GM19043 (cell line): ENCODE measurements at regions not wholly inside any gene's neighbourhood (a gene's known extent, or its start where the extent isn't known, plus 50 kb on each side); places are given as distances from the start of the nearest gene placed in this dataset.
"Not testable (repeated sequence)": the region's sequence is repeated elsewhere in the genome, so short reads cannot be mapped to it uniquely, and the experiment has no call there.

ENCODE experiments used
- ATAC-seq: cut with Tn5 transposase; IDR thresholded peaks from one replicate; pipeline ENCODE4 v1.9.1; 2021; ENCODE audit warnings: low read depth; ENCODE audit not compliant: unreplicated experiment

DNA sequence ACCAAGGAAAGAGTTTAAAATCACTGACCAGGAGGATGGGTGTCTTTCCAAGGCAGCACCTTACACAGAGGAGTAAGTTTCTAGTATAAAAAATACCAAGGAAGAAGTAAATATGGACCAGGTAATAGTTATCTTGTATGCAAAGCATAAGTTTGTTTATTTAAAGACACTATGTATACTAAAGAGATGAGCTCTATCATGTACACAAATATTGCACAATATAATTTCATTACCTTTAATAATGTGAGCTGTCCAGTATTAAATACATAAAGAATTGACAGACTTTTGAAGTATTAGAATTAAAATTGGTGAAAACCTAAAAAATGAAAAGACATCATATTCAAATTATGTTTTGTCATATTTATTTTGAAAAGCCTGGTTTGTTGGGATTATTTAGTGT is 322.0 kb upstream of the MIR17HG start:
- ATAC-seq: no peak

DNA sequence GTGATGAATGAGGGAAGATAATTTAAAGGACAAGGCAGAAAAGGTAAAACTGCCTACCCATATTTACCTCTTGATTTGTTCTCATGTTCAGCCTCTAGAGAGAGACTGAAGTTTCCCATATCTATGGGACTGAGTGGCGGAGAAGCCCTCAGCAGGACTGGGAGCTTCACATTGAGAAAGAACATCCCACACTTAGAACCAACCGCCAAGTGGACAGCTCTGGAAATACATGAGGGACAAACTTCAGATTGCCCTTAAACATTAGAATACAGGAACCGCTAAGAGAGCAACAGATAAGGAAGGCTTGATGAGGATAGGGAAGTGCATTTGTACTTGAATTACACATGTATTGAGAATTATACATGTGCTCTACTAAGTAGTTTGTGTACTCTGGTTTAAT is 316.0 kb upstream of the MIR17HG start:
- no peak for ATAC-seq

- no peak for ATAC-seq
These were observed 315.4 kb upstream of the MIR17HG start for GRCh38 chr13:91032104-91032503.

DNA sequence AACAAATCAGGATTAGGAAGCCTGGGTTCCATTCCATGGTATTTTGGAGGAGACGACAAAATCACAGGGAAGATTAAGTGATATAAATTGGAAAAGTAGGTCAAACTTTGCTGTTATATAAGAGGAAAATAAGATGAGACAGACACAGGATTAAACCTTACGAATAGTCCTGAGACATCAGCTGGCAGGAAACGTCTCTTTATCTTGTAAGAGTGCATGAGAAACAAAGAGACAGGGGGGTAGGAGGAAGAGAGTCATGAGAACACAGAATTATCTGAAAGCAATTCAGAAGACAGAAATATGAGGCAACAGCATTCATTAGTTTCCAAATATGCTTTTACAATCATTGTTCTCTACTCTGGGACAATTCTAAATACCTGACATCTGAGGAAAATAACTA is 310.6 kb upstream of the MIR17HG start:
- no peak for ATAC-seq

GRCh38 chr13:91042870-91043269 is 304.6 kb upstream of the MIR17HG start:
- no peak for ATAC-seq

DNA sequence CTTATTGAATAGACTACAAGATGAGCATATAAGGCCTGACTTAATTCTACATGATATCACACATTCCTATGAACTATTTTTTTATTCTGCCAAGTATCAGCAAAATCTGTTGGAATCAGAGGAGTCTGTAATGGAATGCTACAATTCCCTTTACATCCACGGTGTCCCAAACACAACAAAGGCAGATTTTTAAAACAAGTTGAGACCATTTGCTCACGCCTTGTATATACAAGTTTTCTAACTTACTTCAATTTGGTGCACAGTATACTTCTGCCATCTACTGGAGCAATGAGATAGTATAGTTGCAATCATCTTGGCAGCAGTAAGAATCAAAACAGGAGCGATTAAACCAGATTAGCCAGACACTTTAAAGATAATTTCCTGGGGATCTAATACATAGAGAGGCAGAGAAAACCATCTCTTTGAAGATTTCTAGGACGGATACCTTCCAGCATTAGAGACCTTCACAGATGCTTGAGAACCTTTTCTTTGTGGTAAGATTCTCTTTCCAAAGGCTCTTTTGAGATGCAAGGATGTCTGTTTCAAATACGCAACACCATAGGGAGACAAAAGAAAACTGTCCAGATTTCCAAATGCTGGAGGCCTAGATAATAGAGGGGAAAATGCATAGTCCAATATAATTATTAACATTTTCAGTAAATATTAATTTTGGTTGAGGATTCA is 302.0 kb upstream of the MIR17HG start:
- no peak for ATAC-seq

DNA sequence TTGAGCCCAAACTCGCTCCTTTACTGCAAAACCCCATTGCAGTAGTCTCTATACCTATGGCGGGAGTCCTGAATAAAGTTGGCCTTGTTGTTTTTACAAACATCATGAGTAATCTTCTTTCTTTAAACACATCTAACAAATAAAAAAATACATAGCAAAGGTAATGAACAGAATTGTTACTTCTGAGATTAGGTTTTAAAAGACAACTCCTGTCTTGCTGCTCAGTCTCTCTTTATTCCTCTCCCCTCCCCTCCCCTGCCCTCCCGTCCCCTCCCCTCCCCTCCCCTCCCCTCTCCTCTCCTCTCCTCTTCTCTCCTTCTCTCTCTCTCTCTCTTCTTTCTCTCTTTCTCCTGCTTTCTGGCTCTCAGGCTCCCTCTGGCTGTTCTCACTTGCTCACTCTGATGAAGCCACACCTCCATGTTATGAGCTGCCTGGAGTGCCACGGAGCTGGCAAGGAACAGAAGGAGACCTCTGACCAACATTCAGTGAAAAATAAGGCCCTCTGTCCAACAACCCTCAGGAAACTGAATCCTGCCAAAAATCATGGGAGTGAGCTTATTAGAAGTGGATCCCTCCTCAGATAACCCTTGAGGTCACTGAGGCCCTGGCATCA is 300.7 kb upstream of the MIR17HG start:
- no peak for ATAC-seq

DNA sequence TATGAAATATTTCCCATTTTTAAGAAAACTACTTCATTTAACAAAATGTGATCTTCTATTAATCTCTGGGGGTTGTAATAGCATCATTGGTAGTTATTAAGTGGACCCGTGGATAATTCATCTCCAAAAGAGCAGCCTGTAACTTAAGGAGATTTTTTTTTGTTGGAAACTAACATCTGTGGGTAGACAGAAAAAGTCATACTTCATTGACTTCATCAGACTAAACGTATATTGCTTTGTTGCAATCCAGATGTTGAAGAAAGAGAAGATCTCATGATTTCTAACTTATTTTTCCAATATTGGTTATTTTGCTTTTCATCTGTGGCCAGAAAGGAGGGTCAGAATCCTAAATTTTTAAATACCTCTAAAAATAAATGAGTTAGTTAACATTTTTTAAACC is 296.5 kb upstream of the MIR17HG start:
- no peak for ATAC-seq

GRCh38 chr13:91052876-91053275 is 294.6 kb upstream of the MIR17HG start:
- ATAC-seq: no peak

- ATAC-seq: no peak
These were observed 294.0 kb upstream of the MIR17HG start for GRCh38 chr13:91053318-91054065.

DNA sequence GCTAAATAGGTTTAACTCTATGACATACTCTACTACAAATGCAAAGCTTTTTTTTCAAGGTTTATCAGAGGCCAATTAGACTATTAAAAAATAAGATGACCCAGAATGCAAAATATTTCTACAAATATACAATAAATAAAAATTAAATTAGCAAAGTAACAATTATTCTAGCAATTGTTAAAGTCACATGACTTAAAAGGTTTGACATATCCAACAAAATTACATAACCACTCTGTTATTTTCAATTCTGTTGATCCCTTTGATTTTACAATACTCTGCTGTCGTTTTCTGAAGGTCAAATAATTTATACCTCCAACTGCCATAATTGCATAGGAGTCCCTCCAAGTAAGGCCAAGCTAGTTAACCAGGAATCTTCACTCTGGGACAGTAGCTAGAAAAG is 292.6 kb upstream of the MIR17HG start:
- no peak for ATAC-seq

DNA sequence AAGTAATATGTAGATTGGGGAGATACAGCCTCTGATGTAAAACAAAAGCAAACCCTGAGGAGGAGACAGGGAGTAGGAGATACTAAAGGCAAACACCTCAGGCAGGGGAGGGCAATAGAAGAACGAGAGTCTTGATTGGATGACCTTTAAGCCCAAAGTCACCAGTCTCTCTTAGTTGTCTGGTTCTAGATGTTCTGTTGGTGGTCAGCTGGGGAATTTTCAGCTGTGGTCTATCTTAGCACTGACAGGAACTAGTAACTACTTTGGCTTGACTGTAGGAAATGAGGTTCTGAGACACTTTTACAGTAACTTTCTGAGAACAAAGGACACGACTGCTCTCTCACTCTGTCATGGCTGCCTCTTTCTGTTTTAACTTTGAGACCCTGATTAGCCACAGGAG is 290.7 kb upstream of the MIR17HG start:
- no peak for ATAC-seq

DNA sequence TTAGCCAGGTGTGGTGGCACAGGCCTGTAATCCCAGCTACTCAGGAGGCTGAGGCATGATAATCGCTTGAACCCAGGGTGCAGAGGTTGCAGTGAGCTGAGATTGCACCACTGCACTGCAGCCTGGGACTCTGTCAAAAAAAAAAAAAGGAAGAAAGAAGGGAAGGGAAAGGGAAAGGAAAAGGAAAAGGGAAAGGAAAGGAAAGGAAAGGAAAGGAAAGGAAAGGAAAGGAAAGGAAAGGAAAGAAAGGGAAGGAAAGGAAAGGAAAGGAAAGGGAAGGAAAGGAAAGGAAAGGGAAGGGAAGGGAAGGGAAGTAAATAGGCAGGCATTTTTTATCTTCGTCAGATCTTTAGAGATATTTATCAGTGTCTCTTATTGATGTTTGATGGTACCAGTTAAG is 290.0 kb upstream of the MIR17HG start:
- not testable (repeated sequence) for ATAC-seq

- ATAC-seq: no peak
These were observed 289.4 kb upstream of the MIR17HG start for GRCh38 chr13:91058066-91058465.

- no peak for ATAC-seq
These were observed 288.6 kb upstream of the MIR17HG start for GRCh38 chr13:91058919-91059318.

DNA sequence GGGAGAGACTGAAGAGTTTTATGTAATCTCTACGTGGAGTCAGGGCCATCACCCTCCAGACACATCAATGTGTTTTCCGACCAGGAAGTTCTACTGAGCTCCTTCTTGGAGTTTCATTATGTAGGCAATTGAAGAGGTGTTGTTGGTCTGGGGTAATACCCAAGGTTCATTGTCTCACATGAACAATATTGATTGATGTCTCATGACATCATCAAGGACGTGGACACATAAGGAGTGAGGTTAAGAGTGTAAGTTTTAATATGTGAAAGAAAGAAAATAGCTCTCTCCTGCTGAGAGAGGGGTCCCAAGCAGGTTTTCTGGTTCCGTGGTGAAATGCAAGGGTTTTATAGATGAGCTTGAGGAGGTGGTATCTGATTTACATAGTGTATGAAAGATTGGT is 280.7 kb upstream of the MIR17HG start:
- ATAC-seq: no peak

- no peak for ATAC-seq
These were observed 275.0 kb upstream of the MIR17HG start for GRCh38 chr13:91072486-91072885.

DNA sequence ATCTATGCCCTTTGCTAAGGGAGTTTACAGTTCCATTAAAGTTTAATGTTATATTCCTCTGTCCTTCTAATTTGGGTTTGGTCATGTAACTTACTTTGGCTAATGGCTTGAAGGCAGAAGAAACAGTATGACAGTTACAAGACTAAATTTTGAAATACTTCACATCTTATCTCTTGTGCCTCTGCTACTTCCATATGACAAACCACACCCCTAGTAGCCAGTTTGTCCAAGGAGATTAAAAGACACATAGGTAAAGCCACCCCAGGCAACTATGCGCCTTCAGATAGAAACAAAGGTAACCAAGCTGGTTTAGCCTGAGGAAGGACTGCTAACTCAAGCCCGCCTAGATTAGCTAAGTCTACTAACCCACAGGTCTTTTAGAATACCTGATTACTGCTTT is 273.4 kb upstream of the MIR17HG start:
- ATAC-seq: no peak

- no peak for ATAC-seq
These were observed 270.7 kb upstream of the MIR17HG start for GRCh38 chr13:91076830-91077229.

DNA sequence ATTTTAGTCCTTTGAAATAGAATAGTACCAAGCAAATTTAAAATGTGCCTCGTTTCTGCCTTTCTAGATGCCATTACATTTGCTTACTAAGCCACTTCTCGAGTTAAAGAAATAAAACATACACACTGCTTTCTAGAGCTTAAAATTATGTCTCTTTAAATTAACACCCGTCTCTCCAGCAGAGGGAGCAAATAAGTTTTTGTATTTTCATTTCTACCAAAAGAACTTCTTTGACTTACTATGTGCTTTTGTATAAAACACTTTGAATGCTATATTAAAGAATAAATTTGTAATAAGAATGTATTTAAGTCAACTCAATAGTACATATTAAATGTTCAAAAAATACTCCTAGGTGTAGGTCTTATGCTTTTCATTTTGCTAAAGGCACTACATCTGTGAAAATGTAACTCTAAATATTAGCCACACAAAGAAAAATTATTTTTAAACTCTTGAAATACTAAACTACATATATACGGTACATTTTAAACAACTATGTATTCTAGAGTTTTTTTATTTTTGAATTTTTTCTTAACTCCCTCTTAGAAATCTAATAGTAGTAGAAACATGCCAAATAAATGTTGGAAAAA is 269.3 kb upstream of the MIR17HG start:
- no peak for ATAC-seq

GRCh38 chr13:91079176-91079575 is 268.3 kb upstream of the MIR17HG start:
- no peak for ATAC-seq

DNA sequence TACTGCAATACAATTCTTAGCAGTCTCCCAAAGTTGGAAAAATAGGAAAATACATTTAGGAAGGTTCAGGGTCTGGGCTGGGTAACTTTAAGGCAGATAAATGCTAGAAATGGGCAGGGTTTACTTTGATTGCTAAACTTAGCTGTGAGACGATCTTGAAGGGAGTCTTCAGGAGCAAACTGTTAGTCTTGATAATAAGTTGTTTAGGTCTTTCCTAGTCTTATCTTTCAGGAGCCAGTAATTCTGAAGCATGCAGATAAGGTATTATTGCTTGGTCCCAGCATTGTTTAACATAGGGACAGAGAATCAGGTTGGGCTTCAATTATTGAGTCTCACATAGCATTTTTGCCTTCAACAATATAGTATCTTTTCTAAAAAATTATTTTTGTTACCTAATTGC is 262.4 kb upstream of the MIR17HG start:
- ATAC-seq: no peak
